A549 (cell line): ENCODE measurements at regions not wholly inside any gene's neighbourhood (a gene's known extent, or its start where the extent isn't known, plus 50 kb on each side); places are given as distances from the start of the nearest gene placed in this dataset.

ENCODE experiments used
- ATAC-seq, 2 experiments: fragments of 200-7000 bp in 1 of 2; fragments of >200 bp in 1 of 2; cut with Nextera tagmentation in 1 of 2; cut with Tn5 transposase in 1 of 2; 3 replicates each; pipeline versions ENCODE4 v1.8.0 to v1.9.1; 2018 to 2020; ENCODE audit warnings: mild to moderate bottlenecking in 1 of 2, moderate library complexity in 1 of 2
- CTCF ChIA-PET: fragments of 300-600 bp; sonication (Branson Sonifier 250); formaldehyde crosslinking; extraction: SDS; loops from one replicate; lab custom pipeline; 2021; ENCODE audit warnings: antibody characterized with exemption, inconsistent platforms; lab: Yijun Ruan, JAX
- POLR2A ChIA-PET: fragments of 350-600 bp; formaldehyde crosslinking; extraction: SDS; loops from one replicate; lab custom pipeline; 2021; ENCODE audit warnings: antibody characterized with exemption, inconsistent platforms; lab: Yijun Ruan, JAX
- DNase-seq, 2 experiments: peaks; one replicate each; pipeline versions ENCODE4 v3.0.0 to v3.0.0-alpha.2; 2011 to 2016; ENCODE audit warnings: low read depth in 1 of 2, low spot score in 1 of 2
- FAIRE-seq: peaks from 2 replicates; lab custom pipeline; 2011; peaks lifted over from hg19 to GRCh38; lab: Jason Lieb, UNC
- H3K27ac ChIP-seq, 2 experiments: fragments of >200 bp; sonication (Bioruptor Twin); formaldehyde crosslinking; 3 replicates each; pipeline ENCODE4 v1.5.1; 2016 to 2017
- H3K4me1 ChIP-seq: fragments of >200 bp; sonication (Bioruptor Twin); formaldehyde crosslinking; 3 replicates; pipeline ENCODE4 v1.6.1; 2016
- H3K4me2 ChIP-seq: fragments of >200 bp; sonication (Bioruptor Twin); formaldehyde crosslinking; 3 replicates; pipeline ENCODE4 v1.6.1; 2016
- H3K4me3 ChIP-seq: fragments of >200 bp; sonication (Bioruptor Twin); formaldehyde crosslinking; 3 replicates; pipeline ENCODE4 v1.5.1; 2016
- H3K9me3 ChIP-seq: fragments of >200 bp; sonication (Bioruptor Twin); formaldehyde crosslinking; 3 replicates; pipeline ENCODE4 v1.6.1; 2016
- BHLHE40 ChIP-seq: IDR thresholded peaks from 2 replicates; pipeline ENCODE4 v1.6.1; 2012; ENCODE audit warnings: low read depth, low read length, inconsistent platforms
- CBX2 ChIP-seq: fragments of 200-600 bp; sonication (generic); IDR thresholded peaks from 2 replicates; pipeline ENCODE4 v1.6.1; 2016; ENCODE audit warnings: low read depth, mild to moderate bottlenecking, borderline replicate concordance
- CEBPB ChIP-seq, 2 experiments: fragments of >200 bp in 1 of 2; sonication (Bioruptor Twin) in 1 of 2; formaldehyde crosslinking in 1 of 2; IDR thresholded peaks; 2 replicates each; pipeline ENCODE4 v1.6.1; 2012 to 2016
- CTCF ChIP-seq: fragments of >200 bp; sonication (Bioruptor Twin); formaldehyde crosslinking; IDR thresholded peaks from 3 replicates; pipeline ENCODE4 v1.5.1; 2016
- E2F6 ChIP-seq: IDR thresholded peaks from 2 replicates; pipeline ENCODE4 v1.6.1; 2012; ENCODE audit warnings: low read depth, borderline replicate concordance
- FOSB ChIP-seq: fragments of 250-450 bp; sonication (Bioruptor Pico); IDR thresholded peaks from 2 replicates; pipeline ENCODE4 v1.5.0; 2020; ENCODE audit warnings: mild to moderate bottlenecking, moderate library complexity
- FOSL2 ChIP-seq, 2 experiments: fragments of 450-650 bp in 1 of 2; fragments of >200 bp in 1 of 2; sonication (Bioruptor Twin) in 1 of 2; formaldehyde crosslinking; IDR thresholded peaks; 2 replicates each; pipeline versions ENCODE4 v1.5.0 to v1.6.1; 2016 to 2020; ENCODE audit warnings: mild to moderate bottlenecking in 1 of 2, moderate library complexity in 1 of 2
- FOXS1 ChIP-seq: fragments of 250-450 bp; sonication (Bioruptor Pico); IDR thresholded peaks from 2 replicates; pipeline ENCODE4 v1.5.0; 2020; ENCODE audit warnings: mild to moderate bottlenecking, moderate library complexity
- HDAC2 ChIP-seq: fragments of 200-600 bp; sonication (generic); IDR thresholded peaks from 2 replicates; pipeline ENCODE4 v1.6.1; 2016
- HEYL ChIP-seq: fragments of 250-450 bp; sonication (Bioruptor Pico); IDR thresholded peaks from 2 replicates; pipeline ENCODE4 v1.8.0; 2021; ENCODE audit warnings: mild to moderate bottlenecking, moderate library complexity
- HOXB5 ChIP-seq: fragments of 250-450 bp; sonication (Bioruptor Pico); IDR thresholded peaks from 2 replicates; pipeline ENCODE4 v1.5.0; 2020; ENCODE audit warnings: mild to moderate bottlenecking, moderate library complexity
- JUNB ChIP-seq: fragments of >200 bp; sonication (Bioruptor Twin); formaldehyde crosslinking; IDR thresholded peaks from 2 replicates; pipeline ENCODE4 v1.6.1; 2016
- KDM5A ChIP-seq: fragments of 200-600 bp; sonication (generic); IDR thresholded peaks from 2 replicates; pipeline ENCODE4 v1.6.1; 2016; ENCODE audit warnings: antibody characterized with exemption, mild to moderate bottlenecking
- MAZ ChIP-seq: fragments of 150-350 bp; IDR thresholded peaks from 2 replicates; pipeline ENCODE4 v1.6.1; 2014; ENCODE audit warnings: antibody characterized with exemption, low read depth, low read length, borderline replicate concordance
- NFE2L2 ChIP-seq: fragments of 150-350 bp; conservative IDR thresholded peaks from 2 replicates; pipeline ENCODE4 v1.6.1; 2014; ENCODE audit warnings: low read length
- POLR2AphosphoS2 ChIP-seq: conservative IDR thresholded peaks from 2 replicates; pipeline ENCODE4 v1.6.1; 2012; ENCODE audit warnings: low read length, improper control_type of control experiment, inconsistent platforms
- REST ChIP-seq: fragments of 200-600 bp; sonication (generic); IDR thresholded peaks from 2 replicates; pipeline ENCODE4 v1.6.1; 2016; ENCODE audit warnings: antibody characterized with exemption, mild to moderate bottlenecking, moderate library complexity
- RNF2 ChIP-seq: fragments of 200-600 bp; sonication (generic); IDR thresholded peaks from 2 replicates; pipeline ENCODE4 v1.6.1; 2016; ENCODE audit warnings: low read depth, mild to moderate bottlenecking, antibody characterized with exemption, moderate library complexity, borderline replicate concordance
- ZC3H11A ChIP-seq: fragments of 450-650 bp; IDR thresholded peaks from 2 replicates; pipeline ENCODE4 v1.6.1; 2014; ENCODE audit warnings: antibody characterized with exemption, mild to moderate bottlenecking
- WGBS: methylation state at CpG from one replicate; pipeline ENCODE4 v1.1.6; 2017; ENCODE audit errors: missing lambda C conversion rate; 5-methylcytosine and 5-hydroxymethylcytosine counted together
- TF ChIP-seq, protein P1 (sequence below): IDR thresholded peaks from 2 replicates; pipeline ENCODE4 v1.6.1; 2012

- Histone ChIP-seq H3K4me1 (no peaks in the 10 kb centered on the region), H3K4me3 (no peak overlapping the region), H3K27ac (no peak overlapping the region), H3K4me2 (no peak overlapping the region), H3K9me3 (no peaks in the 10 kb centered on the region)
- POLR2A ChIA-PET, result no interaction called here
- no peak for TF ChIP-seq POLR2AphosphoS2
- no peak for TF ChIP-seq E2F6
- no peak for TF ChIP-seq CEBPB (IDR thresholded peaks at IDR 0.05)
- no peak for TF ChIP-seq BHLHE40
- TF ChIP-seq CBX2, result no peak
- TF ChIP-seq HEYL (CRISPR knock-in tag), result no peak
- TF ChIP-seq CTCF, result no peak
- TF ChIP-seq ZC3H11A, result no peak
- no peak for TF ChIP-seq MAZ
- TF ChIP-seq NFE2L2, result no peak
- TF ChIP-seq HDAC2, result no peak
- TF ChIP-seq FOSL2 (IDR thresholded peaks at IDR 0.05), result no peak
- no peak for TF ChIP-seq FOSL2 (CRISPR knock-in tag; IDR thresholded peaks at IDR 0.05)
- no peak for TF ChIP-seq REST
- 18% methylated on average over 2 of the region's 2 CpGs for WGBS
- no peak for DNase-seq
- CTCF ChIA-PET, result no interaction called here
- no peak for FAIRE-seq
- no peak for ATAC-seq
Observed at GRCh38 chr16:63467513-63467912, 1431.3 kb upstream of the CDH8 start.

DNA sequence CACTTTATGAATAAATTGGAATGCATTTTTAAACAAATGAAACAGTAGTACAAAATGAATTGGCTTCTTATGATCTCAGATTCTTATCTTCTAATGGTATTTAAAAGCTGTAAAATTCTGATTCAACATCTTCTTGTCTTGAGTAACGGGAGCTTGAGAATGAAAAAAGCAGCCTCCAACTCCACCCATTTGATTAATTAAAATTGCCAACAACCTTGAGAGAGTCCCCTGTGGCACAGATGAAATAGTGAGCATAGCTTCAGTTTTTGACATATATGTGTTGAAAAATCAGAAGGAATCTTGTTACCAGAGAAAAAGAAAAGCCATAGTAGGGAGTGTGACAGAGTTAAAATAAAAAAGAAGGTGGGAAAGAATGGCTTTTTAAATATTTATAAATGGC lies 1426.1 kb upstream of the CDH8 start:
- Histone ChIP-seq H3K4me3 (no peak overlapping the region), H3K9me3 (no peaks in the 10 kb centered on the region), H3K4me1 (no peaks in the 10 kb centered on the region), H3K4me2 (no peak overlapping the region), H3K27ac (no peak overlapping the region)
- ChIA-PET CTCF (interaction anchor here (0.6 to 2.7 kb wide), 6 partner anchors 11 to 1656 kb away, joined by 3 to 6 read pairs (median 3); no protein-coding TSS in a partner anchor), POLR2A (no interaction called here)
- no peak for FAIRE-seq
- DNase-seq, result no peak
- WGBS, result 75% methylated on average over 1 of the region's 1 CpG
- TF ChIP-seq FOXS1 (CRISPR knock-in tag) (no peak), HOXB5 (CRISPR knock-in tag) (no peak), CEBPB (IDR thresholded peaks at IDR 0.05) (no peak), FOSB (no peak), KDM5A (no peak), REST (no peak), RNF2 (no peak), JUNB (no peak), NFE2L2 (no peak), FOSL2 (IDR thresholded peaks at IDR 0.05) (no peak), FOSL2 (CRISPR knock-in tag; IDR thresholded peaks at IDR 0.05) (no peak)
- TF ChIP-seq, protein P1, sequence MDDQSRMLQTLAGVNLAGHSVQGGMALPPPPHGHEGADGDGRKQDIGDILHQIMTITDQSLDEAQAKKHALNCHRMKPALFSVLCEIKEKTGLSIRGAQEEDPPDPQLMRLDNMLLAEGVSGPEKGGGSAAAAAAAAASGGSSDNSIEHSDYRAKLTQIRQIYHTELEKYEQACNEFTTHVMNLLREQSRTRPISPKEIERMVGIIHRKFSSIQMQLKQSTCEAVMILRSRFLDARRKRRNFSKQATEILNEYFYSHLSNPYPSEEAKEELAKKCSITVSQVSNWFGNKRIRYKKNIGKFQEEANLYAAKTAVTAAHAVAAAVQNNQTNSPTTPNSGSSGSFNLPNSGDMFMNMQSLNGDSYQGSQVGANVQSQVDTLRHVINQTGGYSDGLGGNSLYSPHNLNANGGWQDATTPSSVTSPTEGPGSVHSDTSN, result no peak
- no peak for ATAC-seq
